ENCODE measurements at regions not wholly inside any gene's neighbourhood (a gene's known extent, or its start where the extent isn't known, plus 50 kb on each side); places are given as distances from the start of the nearest gene placed in this dataset.

GRCh38 chrX:53746718-53747117 is 60.2 kb upstream of the HUWE1 start:
- TF ChIP-seq CTCF (IDR thresholded peaks at IDR 0.05) (no peak), POLR2A (IDR thresholded peaks at IDR 0.05) (no peak), EP300 (IDR thresholded peaks at IDR 0.05) (no peak)
